ENCODE measurements at regions not wholly inside any gene's neighbourhood (a gene's known extent, or its start where the extent isn't known, plus 50 kb on each side); places are given as distances from the start of the nearest gene placed in this dataset.

- no peak overlapping the region for H3K27ac ChIP-seq
- no peak for TF ChIP-seq CTCF (conservative IDR thresholded peaks at IDR 0.05)
Observed at GRCh38 chr1:239436286-239436685, 49.9 kb downstream of the CHRM3 start.

- no peak overlapping the region for H3K27ac ChIP-seq
- no peak for TF ChIP-seq CTCF (conservative IDR thresholded peaks at IDR 0.05)
Observed at GRCh38 chr1:239437822-239438221, 51.5 kb downstream of the CHRM3 start.

GRCh38 chr1:239438891-239439290, 52.5 kb downstream of the CHRM3 start:
- TF ChIP-seq CTCF (conservative IDR thresholded peaks at IDR 0.05): no peak

GRCh38 chr1:239443361-239443760, 57.0 kb downstream of the CHRM3 start:
- H3K27ac ChIP-seq: no peak overlapping the region; the same call in 1 of the 2 replicates
- no peak for TF ChIP-seq CTCF (conservative IDR thresholded peaks at IDR 0.05)

More at GRCh38 chr1:239438891-239439290, 52.5 kb downstream of the CHRM3 start:
- H3K27ac ChIP-seq: no peak overlapping the region

GRCh38 chr1:239446611-239447010, 60.2 kb downstream of the CHRM3 start:
- no peak overlapping the region for H3K27ac ChIP-seq
- no peak for TF ChIP-seq CTCF (conservative IDR thresholded peaks at IDR 0.05)

- no peak for TF ChIP-seq CTCF (conservative IDR thresholded peaks at IDR 0.05)
- no peak overlapping the region for H3K27ac ChIP-seq
Observed at GRCh38 chr1:239448911-239449310, 62.5 kb downstream of the CHRM3 start.

GRCh38 chr1:239455743-239456142, 69.4 kb downstream of the CHRM3 start:
- no peak for TF ChIP-seq CTCF (conservative IDR thresholded peaks at IDR 0.05)
- no peak overlapping the region for H3K27ac ChIP-seq

GRCh38 chr1:239456788-239457187, 70.4 kb downstream of the CHRM3 start:
- no peak for TF ChIP-seq CTCF (conservative IDR thresholded peaks at IDR 0.05)

More at GRCh38 chr1:239456788-239457187, 70.4 kb downstream of the CHRM3 start:
- no peak overlapping the region for H3K27ac ChIP-seq
